Endothelial cell of umbilical vein (primary cell): ENCODE measurements at regions not wholly inside any gene's neighbourhood (a gene's known extent, or its start where the extent isn't known, plus 50 kb on each side); places are given as distances from the start of the nearest gene placed in this dataset.

Experiments used
- BruUV-seq: library from RNA; stranded (reverse); fragments of 400-500 nt; replicated peaks from 2 replicates; lab custom pipeline; 2021; lab: Mats Ljungman, UMichigan
- CTCF ChIA-PET: fragments of 300-600, 350-600 bp; sonication (Branson Sonifier 250); formaldehyde crosslinking; loops from one replicate; lab custom pipeline; 2021; ENCODE audit warnings: antibody characterized with exemption, inconsistent platforms; lab: Charles Lee
- POLR2A ChIA-PET: fragments of 300-600, 350-600 bp; sonication (Branson Sonifier 250); formaldehyde crosslinking; loops from one replicate; lab custom pipeline; 2021; ENCODE audit warnings: antibody characterized with exemption, inconsistent platforms; lab: Charles Lee
- DNase-seq: peaks from one replicate; pipeline ENCODE4 v3.0.0-alpha.2; 2011; ENCODE audit warnings: low read depth, low spot score
- FAIRE-seq: peaks from 2 replicates; lab custom pipeline; 2011; peaks lifted over from hg19 to GRCh38; lab: Jason Lieb, UNC
- H2AFZ ChIP-seq: 2 replicates; pipeline ENCODE4 v1.6.0; 2012; ENCODE audit warnings: low read depth, low read length, control low read depth, inconsistent platforms
- H3K27ac ChIP-seq: 2 replicates; pipeline ENCODE4 v1.5.1; 2011; ENCODE audit warnings: low read depth, mild to moderate bottlenecking, control low read depth, low read length, moderate library complexity; ENCODE audit not compliant: insufficient read depth
- H3K27me3 ChIP-seq, 2 experiments: 2 replicates each; pipeline versions ENCODE4 v1.6.0 to v1.6.1; 2011; ENCODE audit warnings: low read length in 2 of 2, mixed read lengths in 1 of 2; ENCODE audit not compliant: control insufficient read depth in 2 of 2, insufficient read depth in 2 of 2
- H3K36me3 ChIP-seq, 2 experiments: 2 replicates in 1 of 2; 3 replicates in 1 of 2; pipeline ENCODE4 v1.5.1; 2011; ENCODE audit warnings: low read length in 2 of 2, mild to moderate bottlenecking in 1 of 2, moderate library complexity in 1 of 2; ENCODE audit not compliant: control insufficient read depth in 2 of 2, insufficient read depth in 2 of 2; ENCODE audit errors: extremely low read depth in 1 of 2
- H3K4me1 ChIP-seq: 3 replicates; pipeline ENCODE4 v1.5.1; 2011; ENCODE audit warnings: mild to moderate bottlenecking, low read length; ENCODE audit not compliant: control insufficient read depth, insufficient read depth; ENCODE audit errors: extremely low read depth
- H3K4me2 ChIP-seq: 2 replicates; pipeline ENCODE4 v1.6.1; 2011; ENCODE audit warnings: low read length, control low read depth, mixed read lengths; ENCODE audit not compliant: insufficient read depth
- H3K4me3 ChIP-seq, 3 experiments: fragments of 200-600 bp in 1 of 3; sonication (generic), shearing (Covaris generic) in 1 of 3; replicated peaks in 1 of 3; 2 replicates each; pipeline ENCODE4 v1.5.1; 2011 to 2016; ENCODE audit warnings: control low read depth in 3 of 3, low read length in 3 of 3, mild to moderate bottlenecking in 2 of 3, inconsistent platforms in 1 of 3, low read depth in 1 of 3, moderate library complexity in 1 of 3; ENCODE audit not compliant: insufficient read depth in 1 of 3
- H3K79me2 ChIP-seq: 2 replicates; pipeline ENCODE4 v1.6.0; 2012; ENCODE audit warnings: low read length, inconsistent platforms; ENCODE audit not compliant: control insufficient read depth, insufficient read depth
- H3K9ac ChIP-seq: replicated peaks from 2 replicates; pipeline ENCODE3; 2011; ENCODE audit warnings: low read length, control low read depth; ENCODE audit not compliant: insufficient read depth; ENCODE audit errors: extremely low read depth
- H3K9me1 ChIP-seq: replicated peaks from 3 replicates; pipeline ENCODE4 v1.6.0; 2011; ENCODE audit warnings: mild to moderate bottlenecking, low read length; ENCODE audit not compliant: control insufficient read depth, insufficient read depth; ENCODE audit errors: extremely low read depth
- H3K9me3 ChIP-seq: replicated peaks from 2 replicates; pipeline ENCODE4 v1.5.1; 2012; ENCODE audit warnings: low read length, inconsistent platforms; ENCODE audit not compliant: control insufficient read depth, insufficient read depth
- H4K20me1 ChIP-seq: replicated peaks from 2 replicates; pipeline ENCODE3; 2011; ENCODE audit warnings: mild to moderate bottlenecking, low read length; ENCODE audit not compliant: control insufficient read depth, insufficient read depth; ENCODE audit errors: extremely low read depth
- CTCF ChIP-seq, 2 donors: IDR thresholded peaks; 1 replicate in 1 of 2; 2 replicates in 1 of 2; pipeline ENCODE4 v1.5.1; 2011; ENCODE audit warnings: low read length in 2 of 2, mild to moderate bottlenecking in 2 of 2, moderate library complexity in 2 of 2, control low read depth in 1 of 2, inconsistent platforms in 1 of 2, low read depth in 1 of 2; ENCODE audit not compliant: insufficient read depth in 1 of 2; ENCODE audit errors: extremely low read depth in 1 of 2
- EZH2 ChIP-seq: IDR thresholded peaks from 2 replicates; pipeline ENCODE4 v1.6.1; 2012; ENCODE audit warnings: borderline replicate concordance, low read depth, mild to moderate bottlenecking, moderate library complexity, low read length, inconsistent platforms; ENCODE audit not compliant: severe bottlenecking
- FOS ChIP-seq: IDR thresholded peaks from 2 replicates; pipeline ENCODE4 v1.6.1; 2011; ENCODE audit warnings: mild to moderate bottlenecking, low read length, moderate library complexity, borderline replicate concordance; ENCODE audit not compliant: insufficient read depth
- GATA2 ChIP-seq: IDR thresholded peaks from 2 replicates; pipeline ENCODE4 v1.7.0; 2011; ENCODE audit warnings: low read depth, mild to moderate bottlenecking, moderate library complexity, mixed read lengths, low read length; ENCODE audit not compliant: insufficient read length, insufficient read depth
- JUN ChIP-seq: IDR thresholded peaks from 2 replicates; pipeline ENCODE4 v1.6.1; 2011; ENCODE audit warnings: borderline replicate concordance, low read depth; ENCODE audit not compliant: insufficient read length, insufficient read depth
- MAX ChIP-seq: IDR thresholded peaks from 2 replicates; pipeline ENCODE4 v1.6.1; 2011; ENCODE audit not compliant: insufficient read depth, insufficient read length
- MYC ChIP-seq: IDR thresholded peaks from one replicate; pipeline ENCODE4 v1.6.1; 2011; ENCODE audit warnings: mild to moderate bottlenecking, low read depth, low read length
- POLR2A ChIP-seq: IDR thresholded peaks from 2 replicates; pipeline ENCODE4 v1.6.1; 2012; ENCODE audit warnings: low read depth, mild to moderate bottlenecking, control low read depth, low read length
- POLR2AphosphoS5 ChIP-seq: IDR thresholded peaks from 2 replicates; pipeline ENCODE4 v1.6.1; 2012; ENCODE audit warnings: low read depth, mild to moderate bottlenecking, control low read depth, low read length, moderate library complexity; ENCODE audit not compliant: insufficient read depth
- dilution Hi-C: fragments of 300-500 bp; cut with MboI; formaldehyde crosslinking; loops from one replicate; pipeline ENCODE4 v1.15.0; 2019; ENCODE audit warnings: low sequenced_read_pairs; ENCODE audit not compliant: extremely low pct_ligation_motif_present
- intact Hi-C: fragments of 100-400 bp; cut with micrococcal nuclease; formaldehyde crosslinking; loops from one replicate; pipeline ENCODE4 v1.10.0; 2022

- Histone ChIP-seq H3K4me3 (no peak overlapping the region), H3K79me2 (no peaks in the 10 kb centered on the region), H3K9me1 (no peaks in the 10 kb centered on the region), H2AFZ (no peak overlapping the region), H3K36me3 (no peaks in the 10 kb centered on the region), H3K4me1 (no peaks in the 10 kb centered on the region), H3K9me3 (peaks cover 11% of the 10 kb centered on the region), H3K27ac (no peak overlapping the region), H3K4me2 (no peak overlapping the region), H4K20me1 (no peaks in the 10 kb centered on the region), H3K27me3 (no peaks in the 10 kb centered on the region), H3K9ac (no peak overlapping the region)
- ChIA-PET CTCF (no interaction called here), POLR2A (no interaction called here)
- DNase-seq (no peak), FAIRE-seq (no peak)
- no TSS peak for BruUV-seq
- dilution Hi-C loops (no loop called here), intact Hi-C loops (no loop called here)
- no peak for TF ChIP-seq GATA2
- TF ChIP-seq POLR2AphosphoS5: no peak
- no peak for TF ChIP-seq MYC
- TF ChIP-seq CTCF (IDR thresholded peaks at IDR 0.05; ENCODE audit: extremely low read depth in 1 of 2, insufficient read depth in 1 of 2, low read depth in 1 of 2, low read length in 2 of 2): no peak
- no peak for TF ChIP-seq JUN
- no peak for TF ChIP-seq FOS
- TF ChIP-seq EZH2: no peak
- no peak for TF ChIP-seq POLR2A
- TF ChIP-seq MAX: no peak
Measured at GRCh38 chr15:26177816-26178215, 314.7 kb upstream of the ATP10A start.
